DMS79 treated with DMSO at 0.1 percent for 48 hours (cell line): ENCODE measurements at regions not wholly inside any gene's neighbourhood (a gene's known extent, or its start where the extent isn't known, plus 50 kb on each side); places are given as distances from the start of the nearest gene placed in this dataset.
"Not testable (repeated sequence)": the region's sequence is repeated elsewhere in the genome, so short reads cannot be mapped to it uniquely, and the experiment has no call there.

Experiments
- DNase-seq: peaks from one replicate; lab custom pipeline; 2025; lab: John Stamatoyannopoulos, UW

GRCh38 chrX:47302396-47302795, 68.0 kb upstream of the ZNF157 start:
- DNase-seq: no peak

- DNase-seq: not testable (repeated sequence)
These were observed 63.8 kb upstream of the ZNF157 start for GRCh38 chrX:47306471-47307023.

- no peak for DNase-seq
These were observed 58.2 kb upstream of the ZNF157 start for GRCh38 chrX:47311932-47312774.

- no peak for DNase-seq
These were observed 57.3 kb upstream of the ZNF157 start for GRCh38 chrX:47313056-47313455.

GRCh38 chrX:47316276-47317025, 53.9 kb upstream of the ZNF157 start:
- DNase-seq: peak; percentile 33
